Hindlimb muscle (tissue), 1 donor: ENCODE measurements at regions not wholly inside any gene's neighbourhood (a gene's known extent, or its start where the extent isn't known, plus 50 kb on each side); places are given as distances from the start of the nearest gene placed in this dataset.

Experiments
- DNase-seq: peaks from one replicate; pipeline ENCODE4 v3.0.0-alpha.2; 2013

DNA sequence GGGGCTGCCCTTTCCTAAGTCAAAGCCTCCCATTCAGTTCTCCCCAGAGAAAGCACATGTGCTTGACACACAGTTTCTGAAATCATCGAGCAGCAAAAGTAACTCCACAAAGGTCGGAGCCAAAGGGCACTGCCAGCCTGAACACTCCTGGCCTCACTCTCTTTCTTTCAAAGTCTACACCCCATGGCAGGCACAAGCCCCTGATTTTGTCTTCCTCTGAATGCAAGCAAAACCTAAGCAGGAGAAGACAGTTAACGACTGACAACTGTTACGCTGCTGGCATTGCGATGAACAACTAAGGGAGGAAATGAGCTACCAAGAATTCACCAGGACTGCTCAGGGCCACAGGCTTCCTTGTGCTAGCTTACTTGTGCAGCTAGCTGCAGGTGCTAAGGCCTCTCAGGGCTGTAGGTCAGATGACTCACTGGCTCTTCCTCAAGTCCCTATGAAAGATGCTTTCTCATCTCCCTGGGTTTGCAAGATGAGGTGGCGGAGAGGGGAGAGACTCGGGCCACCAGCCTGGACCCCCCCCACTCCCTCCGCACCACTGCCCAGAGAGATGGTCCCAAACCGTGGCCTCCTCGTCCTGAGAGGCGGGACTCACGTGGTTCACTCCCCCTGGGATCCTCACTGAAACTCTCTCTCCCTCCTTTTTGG is 208.2 kb downstream of the DLL1 start:
- DNase-seq: no peak

- no peak for DNase-seq
Measured at GRCh38 chr6:170082067-170082466, 208.8 kb downstream of the DLL1 start.

DNA sequence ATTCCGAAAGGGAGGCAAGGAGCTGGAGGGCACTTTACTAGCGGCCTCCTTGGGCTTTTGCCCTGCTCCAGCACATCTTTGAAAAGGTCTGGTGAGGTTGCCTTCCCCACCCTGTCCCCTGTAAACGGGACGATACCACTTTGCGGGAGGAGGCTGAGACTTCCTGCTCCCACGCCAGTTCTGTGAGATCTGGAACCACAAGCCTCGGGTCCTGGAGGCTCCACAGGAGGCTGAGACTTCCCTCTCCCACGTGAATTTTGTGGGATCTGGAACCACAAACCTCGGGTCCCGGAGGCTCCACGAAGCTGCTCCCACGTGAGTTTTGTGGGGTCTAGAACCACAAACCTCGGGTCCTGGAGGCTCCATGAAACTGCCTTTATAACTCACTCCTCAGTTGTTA is 209.3 kb downstream of the DLL1 start:
- no peak for DNase-seq

GRCh38 chr6:170080828-170081371 is 210.0 kb downstream of the DLL1 start:
- DNase-seq: peak; percentile 45

- DNase-seq: no peak
Measured at GRCh38 chr6:170080169-170080827, 210.6 kb downstream of the DLL1 start.

DNA sequence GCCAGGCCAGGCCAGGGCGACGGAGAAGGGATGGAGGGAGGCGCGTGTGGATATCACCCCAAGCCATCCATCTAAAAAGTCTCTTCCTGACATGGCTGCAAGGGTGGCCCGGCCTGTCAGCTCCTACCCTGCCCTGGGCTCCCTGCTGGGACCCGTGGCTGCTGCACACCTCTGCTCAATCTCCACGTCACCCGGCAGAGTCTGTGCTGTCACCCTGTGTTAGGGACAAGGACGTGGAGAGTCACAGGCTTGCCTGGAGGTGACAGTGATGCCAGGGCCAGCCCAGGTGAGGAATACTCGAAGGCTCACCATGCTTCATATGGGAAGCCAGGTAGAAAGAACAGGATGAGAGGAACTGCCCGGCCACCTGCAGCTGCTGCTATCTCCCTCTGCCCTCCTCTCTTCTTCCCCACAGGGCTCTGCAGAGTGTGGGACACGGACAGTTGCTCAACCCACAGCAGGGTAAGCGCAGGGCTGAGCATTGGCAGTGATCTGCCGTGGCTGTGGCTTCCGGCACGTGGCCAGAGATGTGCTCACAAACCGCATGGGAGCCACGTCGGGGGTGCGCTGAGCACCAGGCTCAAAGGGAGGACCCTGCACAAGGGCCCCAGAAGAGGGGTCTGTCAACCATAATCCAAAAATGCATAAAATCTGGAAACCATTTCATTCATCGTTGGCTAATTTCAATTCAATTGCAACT is 214.3 kb downstream of the DLL1 start:
- DNase-seq: no peak

- DNase-seq: no peak
Measured at GRCh38 chr6:170075659-170076223, 215.1 kb downstream of the DLL1 start.

- DNase-seq: no peak
Measured at GRCh38 chr6:170074907-170075306, 216.0 kb downstream of the DLL1 start.

- no peak for DNase-seq
Measured at GRCh38 chr6:170074435-170074834, 216.4 kb downstream of the DLL1 start.

GRCh38 chr6:170073846-170074245 is 217.0 kb downstream of the DLL1 start:
- no peak for DNase-seq

GRCh38 chr6:170072246-170072645 is 218.6 kb downstream of the DLL1 start:
- DNase-seq: no peak

DNA sequence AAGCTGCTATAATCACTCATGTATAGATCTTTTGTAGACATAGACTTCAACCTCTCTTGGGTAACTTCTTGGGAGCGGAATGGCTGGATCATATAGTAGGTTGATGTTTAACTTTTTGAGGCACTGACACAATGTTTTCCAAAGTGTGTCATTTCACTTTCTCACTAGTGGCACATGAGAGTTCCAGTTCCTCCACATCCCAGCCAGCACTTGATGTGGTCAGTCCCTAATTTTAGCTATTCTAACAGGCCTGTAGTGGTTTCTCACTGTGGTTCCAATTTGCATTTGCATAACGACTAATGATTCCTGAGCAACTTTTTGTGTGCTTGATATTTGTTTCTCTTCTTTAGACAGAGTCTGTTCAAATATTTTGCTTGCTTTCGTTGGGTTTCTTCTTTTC is 221.3 kb downstream of the DLL1 start:
- no peak for DNase-seq

- no peak for DNase-seq
Measured at GRCh38 chr6:170068496-170068895, 222.4 kb downstream of the DLL1 start.

DNA sequence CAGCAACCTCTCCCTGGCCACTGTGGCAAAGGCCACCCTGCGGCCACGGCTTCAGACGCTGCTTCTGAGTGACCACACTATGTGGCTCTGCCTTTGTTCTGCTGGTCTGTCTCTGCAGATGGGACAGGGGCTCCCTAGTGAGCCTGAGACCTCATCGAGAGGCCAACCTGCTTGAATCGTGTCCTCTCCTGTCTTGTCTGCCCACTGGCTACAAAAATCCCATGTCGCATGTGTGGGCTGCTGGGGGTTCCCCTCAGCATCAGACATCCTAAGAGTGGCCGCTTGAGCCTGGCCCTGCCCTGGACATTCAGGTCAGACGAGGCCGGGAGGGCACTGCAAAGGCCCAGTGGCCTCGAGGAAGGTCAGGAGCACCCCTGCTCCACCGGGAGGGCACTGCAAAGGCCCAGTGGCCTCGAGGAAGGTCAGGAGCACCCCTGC is 222.9 kb downstream of the DLL1 start:
- DNase-seq: no peak

DNA sequence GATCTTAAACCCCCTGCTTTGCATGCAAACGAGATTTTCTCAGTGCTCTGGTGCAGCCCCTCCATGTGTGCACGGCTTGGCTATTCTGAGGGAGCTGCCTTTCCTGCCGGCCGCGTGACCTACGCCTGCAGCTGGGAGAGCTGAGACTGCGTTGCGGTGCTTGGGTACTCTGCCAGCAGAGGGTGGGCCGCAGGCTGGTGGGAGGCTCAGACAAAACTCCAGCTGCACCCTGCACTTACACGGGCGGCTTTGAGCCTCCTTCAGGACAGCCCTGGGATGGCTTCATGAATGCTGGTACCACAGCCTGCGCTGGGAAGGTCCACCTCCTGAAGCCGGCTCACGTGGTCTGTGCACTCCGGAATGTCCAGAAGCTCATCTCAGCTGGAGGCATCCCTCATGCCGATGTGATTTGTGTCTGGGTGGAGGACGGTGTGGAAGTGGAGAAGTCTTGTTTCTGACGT is 223.7 kb downstream of the DLL1 start:
- DNase-seq: no peak

DNA sequence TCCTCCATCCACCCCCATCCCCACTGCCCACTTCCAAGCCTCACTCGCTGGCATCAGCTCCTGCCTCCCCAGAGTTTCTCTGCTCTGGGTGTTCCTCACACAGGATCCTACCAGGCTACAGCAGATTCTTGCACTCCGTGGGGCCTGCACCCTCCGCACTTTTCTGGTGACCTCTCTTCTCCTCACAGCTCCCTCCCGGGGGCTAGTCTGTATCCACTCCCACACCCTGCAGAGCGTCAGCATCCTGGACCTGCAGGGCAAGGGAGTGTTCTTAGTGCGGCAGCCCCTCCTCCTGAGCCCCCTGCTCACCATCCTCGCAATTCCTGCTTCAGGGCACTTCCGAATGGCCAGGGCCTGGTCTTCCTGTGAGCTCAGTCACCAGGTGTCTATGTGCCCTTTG is 224.2 kb downstream of the DLL1 start:
- no peak for DNase-seq

GRCh38 chr6:170063851-170064602 is 226.9 kb downstream of the DLL1 start:
- DNase-seq: no peak

GRCh38 chr6:170063431-170063830 is 227.4 kb downstream of the DLL1 start:
- DNase-seq: no peak

- no peak for DNase-seq
Measured at GRCh38 chr6:170062915-170063241, 228.0 kb downstream of the DLL1 start.

GRCh38 chr6:170062209-170062914 is 228.5 kb downstream of the DLL1 start:
- DNase-seq: no peak

DNA sequence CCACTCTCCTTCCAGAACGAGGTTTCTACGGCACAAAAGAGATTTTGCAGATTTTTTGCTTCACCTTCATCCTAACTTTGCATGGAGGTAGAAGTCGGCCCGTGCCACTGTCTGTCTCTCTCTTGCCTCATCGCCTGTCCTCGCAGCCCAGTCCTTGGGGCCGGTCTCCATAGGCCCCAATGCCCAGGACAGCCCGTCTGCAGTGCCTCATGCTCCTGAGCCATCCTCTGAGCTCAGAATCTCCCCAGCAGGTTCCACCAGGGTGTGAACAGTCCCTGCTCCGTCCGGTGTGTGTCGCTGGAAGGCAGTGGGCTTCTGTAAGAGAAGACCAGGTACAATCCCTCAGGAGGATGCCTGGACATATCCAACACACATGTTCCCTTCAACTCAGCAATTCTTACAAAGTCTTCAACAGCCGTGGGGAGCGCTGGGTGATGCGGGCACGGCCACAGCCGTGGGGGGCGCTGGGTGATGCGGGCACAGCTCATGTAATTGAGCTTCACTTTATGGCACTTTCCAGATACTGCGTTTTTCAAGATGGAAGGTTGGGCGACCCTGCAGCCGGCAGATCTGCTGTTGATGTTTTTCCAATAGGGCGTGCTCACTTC is 231.9 kb downstream of the DLL1 start:
- DNase-seq: no peak
